Upper lobe of left lung (tissue), 4 donors: ENCODE measurements at regions not wholly inside any gene's neighbourhood (a gene's known extent, or its start where the extent isn't known, plus 50 kb on each side); places are given as distances from the start of the nearest gene placed in this dataset.

Source experiments
- EP300 ChIP-seq, 4 donors: sonication (generic); formaldehyde crosslinking; IDR thresholded peaks; one replicate each; pipeline ENCODE4 v1.5.1; 2017; ENCODE audit warnings: antibody characterized with exemption in 4 of 4, control low read depth in 2 of 4
- POLR2A ChIP-seq, 4 donors: fragments of 450-650 bp; IDR thresholded peaks; one replicate each; pipeline ENCODE4 v1.5.1; 2016 to 2017; ENCODE audit warnings: antibody characterized with exemption in 4 of 4, mild to moderate bottlenecking in 2 of 4
- POLR2AphosphoS5 ChIP-seq, 2 donors: sonication (generic); formaldehyde crosslinking; IDR thresholded peaks; one replicate each; pipeline ENCODE4 v1.5.1; 2017; ENCODE audit warnings: antibody characterized with exemption in 2 of 2
- TF ChIP-seq, protein P1 (sequence below), 6 experiments: fragments of 450-650 bp in 4 of 6; fragments of 200-600 bp in 2 of 6; sonication (generic) in 2 of 6; IDR thresholded peaks; one replicate each; pipeline ENCODE4 v1.5.1; 2016 to 2019; ENCODE audit warnings: antibody characterized with exemption in 6 of 6

DNA sequence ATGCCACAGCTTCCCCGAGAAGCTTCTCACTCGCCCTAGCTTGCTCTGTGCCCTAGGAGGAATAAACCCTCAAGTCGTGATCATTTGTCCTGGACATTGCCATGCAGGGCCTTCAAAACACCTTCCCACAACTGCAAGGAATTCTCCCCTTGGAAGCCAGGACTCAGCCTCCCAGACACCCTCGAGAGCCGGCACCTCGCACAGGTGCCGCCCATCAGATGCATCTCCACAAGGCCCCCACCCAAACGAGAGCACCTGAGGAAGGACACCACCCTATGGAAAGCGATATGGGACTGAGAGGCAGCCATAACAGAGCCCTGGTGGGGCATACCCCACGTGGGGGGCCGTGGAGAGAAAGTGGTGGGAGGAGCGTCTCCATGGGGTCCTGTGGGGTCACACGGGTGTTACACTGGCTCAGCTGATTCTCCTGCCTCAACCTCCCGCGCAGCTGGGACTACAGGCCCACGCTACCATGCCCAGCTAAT is 77.6 kb upstream of the FOXK1 start:
- TF ChIP-seq POLR2A (IDR thresholded peaks at IDR 0.05) = no peak
- TF ChIP-seq POLR2AphosphoS5 (IDR thresholded peaks at IDR 0.05) = no peak
- TF ChIP-seq, protein P1, sequence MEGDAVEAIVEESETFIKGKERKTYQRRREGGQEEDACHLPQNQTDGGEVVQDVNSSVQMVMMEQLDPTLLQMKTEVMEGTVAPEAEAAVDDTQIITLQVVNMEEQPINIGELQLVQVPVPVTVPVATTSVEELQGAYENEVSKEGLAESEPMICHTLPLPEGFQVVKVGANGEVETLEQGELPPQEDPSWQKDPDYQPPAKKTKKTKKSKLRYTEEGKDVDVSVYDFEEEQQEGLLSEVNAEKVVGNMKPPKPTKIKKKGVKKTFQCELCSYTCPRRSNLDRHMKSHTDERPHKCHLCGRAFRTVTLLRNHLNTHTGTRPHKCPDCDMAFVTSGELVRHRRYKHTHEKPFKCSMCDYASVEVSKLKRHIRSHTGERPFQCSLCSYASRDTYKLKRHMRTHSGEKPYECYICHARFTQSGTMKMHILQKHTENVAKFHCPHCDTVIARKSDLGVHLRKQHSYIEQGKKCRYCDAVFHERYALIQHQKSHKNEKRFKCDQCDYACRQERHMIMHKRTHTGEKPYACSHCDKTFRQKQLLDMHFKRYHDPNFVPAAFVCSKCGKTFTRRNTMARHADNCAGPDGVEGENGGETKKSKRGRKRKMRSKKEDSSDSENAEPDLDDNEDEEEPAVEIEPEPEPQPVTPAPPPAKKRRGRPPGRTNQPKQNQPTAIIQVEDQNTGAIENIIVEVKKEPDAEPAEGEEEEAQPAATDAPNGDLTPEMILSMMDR (IDR thresholded peaks at IDR 0.05) = no peak
- TF ChIP-seq EP300 (IDR thresholded peaks at IDR 0.05) = no peak
